ENCODE measurements at regions not wholly inside any gene's neighbourhood (a gene's known extent, or its start where the extent isn't known, plus 50 kb on each side); places are given as distances from the start of the nearest gene placed in this dataset.
"Not testable (repeated sequence)": the region's sequence is repeated elsewhere in the genome, so short reads cannot be mapped to it uniquely, and the experiment has no call there.

DNA sequence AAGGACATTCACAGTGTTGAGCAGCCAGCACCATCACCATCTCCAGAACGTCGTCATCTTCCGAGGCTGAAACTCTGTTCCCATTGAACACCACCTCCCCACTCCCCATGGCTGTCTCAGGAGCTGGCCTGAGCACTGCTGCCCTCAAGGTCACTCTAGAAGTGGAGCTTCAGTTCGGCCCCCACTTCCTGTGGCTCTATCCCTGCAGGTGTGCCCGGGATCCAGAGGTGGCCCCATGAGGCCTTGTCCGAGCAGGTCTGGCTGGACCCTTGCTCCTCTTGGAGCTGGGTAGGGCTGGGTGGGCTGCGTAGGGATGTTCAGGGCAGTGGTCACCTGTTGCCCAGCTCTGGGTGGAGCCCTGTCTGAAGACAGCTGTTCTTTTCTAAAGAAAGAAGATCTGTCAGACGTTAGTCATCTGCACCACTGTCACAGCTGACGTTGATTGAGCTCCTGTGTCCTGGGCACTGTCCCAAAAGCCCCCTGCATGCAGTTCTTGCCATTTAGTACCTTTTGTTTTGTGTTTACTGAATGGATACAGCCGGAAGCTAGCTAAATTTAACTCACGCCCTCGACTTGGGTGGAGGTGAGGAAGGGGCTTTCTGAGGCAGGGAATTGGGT lies 75.5 kb upstream of the CLDN5 start:
- no peaks in the 10 kb centered on the region for H3K9me3 ChIP-seq
- no peaks in the 10 kb centered on the region for H3K27me3 ChIP-seq
- DNase-seq = no peak
- no peak for TF ChIP-seq POLR2A (IDR thresholded peaks at IDR 0.05)
- no peak for TF ChIP-seq CTCF (IDR thresholded peaks at IDR 0.05)
- intact Hi-C loops (cut with DNase I; ENCODE audit: low total_unique reads) = no loop called here
- H3K4me1 ChIP-seq = no peaks in the 10 kb centered on the region
- no peak overlapping the region for H3K27ac ChIP-seq
- no peaks in the 10 kb centered on the region for H3K36me3 ChIP-seq
- no peak overlapping the region for H3K4me3 ChIP-seq

- H3K4me3 ChIP-seq; H3K36me3 ChIP-seq; intact Hi-C loops (cut with DNase I; ENCODE audit: low total_unique reads); DNase-seq; H3K9me3 ChIP-seq; H3K27ac ChIP-seq; H3K27me3 ChIP-seq; H3K4me1 ChIP-seq: not testable (repeated sequence)
Observed at GRCh38 chr22:19603346-19603745, 79.1 kb upstream of the CLDN5 start.

DNA sequence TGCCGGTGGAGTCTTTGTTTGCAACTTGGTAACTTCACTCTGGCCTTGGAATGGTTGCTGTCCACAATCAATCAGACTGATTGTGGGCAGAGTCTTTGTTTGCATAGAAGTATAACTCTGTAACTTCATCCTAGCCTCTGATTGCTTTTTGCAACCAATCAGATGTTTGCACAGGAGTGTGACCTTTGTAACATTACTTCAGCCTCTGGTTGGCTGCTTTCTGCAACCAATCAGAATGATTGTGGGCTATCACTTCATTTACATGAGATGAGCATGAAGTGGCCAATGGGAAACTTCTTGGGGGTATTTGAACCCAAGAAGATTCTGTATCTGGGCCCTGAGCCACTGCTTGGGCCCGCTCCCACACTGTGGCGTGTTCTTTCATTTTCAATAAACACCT lies 79.6 kb upstream of the CLDN5 start:
- H3K36me3 ChIP-seq = no peaks in the 10 kb centered on the region
- no peaks in the 10 kb centered on the region for H3K27me3 ChIP-seq
- no peak for DNase-seq
- intact Hi-C loops (cut with DNase I; ENCODE audit: low total_unique reads) = no loop called here
- no peak overlapping the region for H3K4me3 ChIP-seq
- no peak for TF ChIP-seq CTCF (IDR thresholded peaks at IDR 0.05)
- TF ChIP-seq POLR2A (IDR thresholded peaks at IDR 0.05) = no peak
- no peaks in the 10 kb centered on the region for H3K4me1 ChIP-seq
- no peaks in the 10 kb centered on the region for H3K9me3 ChIP-seq
- H3K27ac ChIP-seq = no peak overlapping the region

GRCh38 chr22:19604711-19605268 lies 80.6 kb upstream of the CLDN5 start:
- Histone ChIP-seq H3K27me3 (no peaks in the 10 kb centered on the region), H3K4me1 (no peaks in the 10 kb centered on the region), H3K36me3 (no peaks in the 10 kb centered on the region), H3K9me3 (no peaks in the 10 kb centered on the region), H3K4me3 (no peak overlapping the region), H3K27ac (peak overlapping the region in 1 of 2 donors; percentile 8)
- intact Hi-C loops (cut with DNase I; ENCODE audit: low total_unique reads) = no loop called here
- DNase-seq = no peak
- TF ChIP-seq CTCF (IDR thresholded peaks at IDR 0.05) (no peak), POLR2A (IDR thresholded peaks at IDR 0.05) (no peak)

DNA sequence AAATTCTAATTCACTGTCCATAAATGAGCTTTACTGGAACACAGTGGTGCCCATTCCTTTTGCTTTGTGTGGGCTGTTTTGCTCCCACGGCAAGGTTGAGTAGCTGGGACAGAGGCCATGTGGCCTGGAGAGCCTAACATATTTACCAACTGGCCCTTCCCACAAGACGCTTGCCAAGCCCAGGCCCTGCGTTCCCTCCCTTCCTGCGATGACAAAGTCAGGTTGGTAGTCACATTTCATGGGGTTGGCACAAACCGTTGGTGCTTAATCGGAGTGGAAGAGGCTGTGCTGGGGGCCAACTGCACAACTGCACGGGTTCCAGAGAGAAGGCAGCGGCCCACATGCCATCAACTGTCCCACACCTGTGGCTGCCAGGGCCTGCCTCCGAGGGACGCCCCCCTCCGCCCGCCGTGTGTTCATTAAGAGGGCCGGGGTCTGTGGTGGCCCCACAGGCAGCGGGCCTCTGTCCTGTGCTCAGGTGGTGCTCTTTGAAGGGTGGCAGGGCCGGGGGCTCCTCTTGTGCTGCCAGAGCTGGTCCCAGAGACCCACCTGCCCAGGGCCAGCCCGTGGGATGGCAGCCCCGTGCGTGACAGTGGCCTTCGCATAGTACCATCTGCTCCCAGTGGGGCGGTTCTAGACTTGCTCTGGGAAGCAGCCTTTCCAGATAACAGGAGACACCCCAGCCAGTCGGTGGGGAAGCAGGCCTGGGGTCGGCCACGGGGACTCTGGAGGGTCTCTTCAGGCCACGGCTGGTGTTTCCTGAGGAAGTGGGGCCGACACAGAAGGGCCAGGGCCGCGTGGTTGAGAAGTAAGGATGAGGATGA lies 81.5 kb upstream of the CLDN5 start:
- H3K4me3 ChIP-seq = no peak overlapping the region
- no peak for TF ChIP-seq POLR2A (IDR thresholded peaks at IDR 0.05)
- no peak for TF ChIP-seq CTCF (IDR thresholded peaks at IDR 0.05)
- H3K27me3 ChIP-seq = no peaks in the 10 kb centered on the region
- peak overlapping the region in 1 of 2 donors; percentile 8 for H3K27ac ChIP-seq
- no peaks in the 10 kb centered on the region for H3K36me3 ChIP-seq
- intact Hi-C loops (cut with DNase I; ENCODE audit: low total_unique reads) = no loop called here
- H3K4me1 ChIP-seq = no peaks in the 10 kb centered on the region
- peak in 1 of 2 donors; percentile 38 for DNase-seq
- H3K9me3 ChIP-seq = no peaks in the 10 kb centered on the region
